Kidney (tissue), 13 donors: ENCODE measurements at regions not wholly inside any gene's neighbourhood (a gene's known extent, or its start where the extent isn't known, plus 50 kb on each side); places are given as distances from the start of the nearest gene placed in this dataset.

ENCODE experiments used
- DNase-seq, 5 donors: peaks; one replicate each; pipeline ENCODE4 v3.0.0-alpha.2; 2013 to 2020
- FAIRE-seq: peaks from 2 replicates; lab custom pipeline; 2012; peaks lifted over from hg19 to GRCh38; lab: Jason Lieb, UNC
- H3K27ac ChIP-seq, 2 donors: one replicate each; pipeline ENCODE4 v1.7.0; 2013; ENCODE audit warnings: low read depth in 2 of 2, low read length in 2 of 2, inconsistent platforms in 1 of 2
- H3K27me3 ChIP-seq: one replicate; pipeline ENCODE4 v1.7.1; 2013; ENCODE audit warnings: low read length, inconsistent platforms; ENCODE audit not compliant: control insufficient read depth, insufficient read depth
- H3K36me3 ChIP-seq, 3 donors: one replicate each; pipeline versions ENCODE4 v1.7.0 to v1.7.1; 2013; ENCODE audit warnings: low read length in 3 of 3, control low read depth in 1 of 3, inconsistent platforms in 1 of 3; ENCODE audit not compliant: insufficient read depth in 3 of 3, control insufficient read depth in 2 of 3
- H3K4me1 ChIP-seq, 3 donors: one replicate each; pipeline versions ENCODE4 v1.7.0 to v1.7.1; 2013; ENCODE audit warnings: low read length in 3 of 3, inconsistent platforms in 1 of 3, low read depth in 1 of 3; ENCODE audit not compliant: control insufficient read depth in 2 of 3, insufficient read depth in 2 of 3
- H3K4me3 ChIP-seq, 3 donors: one replicate each; pipeline versions ENCODE4 v1.7.0 to v1.8.1; 2013; ENCODE audit warnings: low read length in 3 of 3, control low read depth in 1 of 3, inconsistent platforms in 1 of 3
- H3K9ac ChIP-seq, 3 donors: one replicate each; pipeline versions ENCODE4 v1.7.0 to v1.7.1; 2013; ENCODE audit warnings: low read length in 3 of 3, control low read depth in 1 of 3, inconsistent platforms in 1 of 3
- H3K9me3 ChIP-seq, 3 donors: one replicate each; pipeline versions ENCODE4 v1.7.0 to v1.7.1; 2013; ENCODE audit warnings: low read length in 3 of 3, control low read depth in 1 of 3, inconsistent platforms in 1 of 3; ENCODE audit not compliant: control insufficient read depth in 2 of 3, insufficient read depth in 1 of 3
- intact Hi-C: fragments of 100-400 bp; cut with DNase I; formaldehyde crosslinking; loops from one replicate; pipeline ENCODE4 v1.11.1; 2022
- TF ChIP-seq, protein P1 (sequence below): IDR thresholded peaks from 3 replicates; pipeline ENCODE4 v1.5.1; 2012; ENCODE audit warnings: mild to moderate bottlenecking, moderate library complexity, borderline replicate concordance; ENCODE audit not compliant: insufficient read depth; ENCODE audit errors: extremely low read depth
- donor health status: control.
- donor health status: control.
- donor health status: control.
- donor health status: control.
- donor health status: control.
- donor health status: DM: yes; HTN: yes; CAD: no.
- donor health status: Normal renal cell carcinoma (clear cell type).

DNA sequence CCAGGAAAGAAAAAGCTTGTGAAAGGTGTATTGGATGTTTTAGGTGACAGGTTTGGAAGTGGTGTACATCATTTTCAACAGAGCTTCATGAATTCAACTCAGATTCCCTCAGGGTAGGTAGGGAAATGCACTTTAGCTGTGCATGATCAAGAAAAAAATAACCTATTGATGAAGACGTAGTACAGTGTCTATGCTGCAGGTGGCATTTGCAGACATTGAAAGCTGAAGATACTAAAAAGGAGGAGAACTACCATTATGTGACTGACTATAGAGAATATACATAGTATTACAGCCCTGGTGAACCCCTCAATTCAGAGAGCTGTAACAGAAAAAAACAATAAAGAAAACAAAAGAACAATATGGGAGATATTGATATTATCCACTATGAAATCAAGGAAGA, 2344.7 kb upstream of the ACO1 start:
- Histone ChIP-seq H3K9ac (no peak overlapping the region), H3K4me3 (no peak overlapping the region), H3K27ac (no peak overlapping the region), H3K36me3 (no peaks in the 10 kb centered on the region), H3K27me3 (no peaks in the 10 kb centered on the region), H3K9me3 (no peaks in the 10 kb centered on the region), H3K4me1 (no peaks in the 10 kb centered on the region)
- FAIRE-seq, result no peak
- DNase-seq, result no peak
- TF ChIP-seq, protein P1, sequence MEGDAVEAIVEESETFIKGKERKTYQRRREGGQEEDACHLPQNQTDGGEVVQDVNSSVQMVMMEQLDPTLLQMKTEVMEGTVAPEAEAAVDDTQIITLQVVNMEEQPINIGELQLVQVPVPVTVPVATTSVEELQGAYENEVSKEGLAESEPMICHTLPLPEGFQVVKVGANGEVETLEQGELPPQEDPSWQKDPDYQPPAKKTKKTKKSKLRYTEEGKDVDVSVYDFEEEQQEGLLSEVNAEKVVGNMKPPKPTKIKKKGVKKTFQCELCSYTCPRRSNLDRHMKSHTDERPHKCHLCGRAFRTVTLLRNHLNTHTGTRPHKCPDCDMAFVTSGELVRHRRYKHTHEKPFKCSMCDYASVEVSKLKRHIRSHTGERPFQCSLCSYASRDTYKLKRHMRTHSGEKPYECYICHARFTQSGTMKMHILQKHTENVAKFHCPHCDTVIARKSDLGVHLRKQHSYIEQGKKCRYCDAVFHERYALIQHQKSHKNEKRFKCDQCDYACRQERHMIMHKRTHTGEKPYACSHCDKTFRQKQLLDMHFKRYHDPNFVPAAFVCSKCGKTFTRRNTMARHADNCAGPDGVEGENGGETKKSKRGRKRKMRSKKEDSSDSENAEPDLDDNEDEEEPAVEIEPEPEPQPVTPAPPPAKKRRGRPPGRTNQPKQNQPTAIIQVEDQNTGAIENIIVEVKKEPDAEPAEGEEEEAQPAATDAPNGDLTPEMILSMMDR, result no peak
- intact Hi-C loops, result no loop called here

DNA sequence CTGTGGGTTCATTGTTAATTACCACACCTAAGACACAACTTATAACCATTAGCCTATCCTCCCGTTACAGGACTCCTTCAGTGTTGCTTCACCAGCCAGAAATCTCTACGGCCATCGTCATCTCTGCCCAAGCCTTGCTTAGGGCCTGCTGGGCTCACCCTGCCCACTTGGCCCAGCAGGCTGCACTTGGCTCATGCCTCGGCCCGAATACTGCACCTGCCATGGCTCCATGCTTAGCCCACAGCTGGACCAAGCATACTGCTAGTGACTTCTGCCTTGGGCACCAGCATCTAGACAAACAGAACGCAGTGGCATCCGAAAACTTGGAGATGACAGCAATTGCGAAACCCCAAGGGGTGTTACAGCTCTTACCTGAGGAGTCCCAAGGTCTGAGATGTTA, 2336.0 kb upstream of the ACO1 start:
- DNase-seq, result no peak
- H3K4me3 ChIP-seq, result no peak overlapping the region
- intact Hi-C loops, result no loop called here
- no peak overlapping the region for H3K9ac ChIP-seq
- no peaks in the 10 kb centered on the region for H3K4me1 ChIP-seq
- TF ChIP-seq, protein P1, result no peak
- no peaks in the 10 kb centered on the region for H3K9me3 ChIP-seq
- H3K27me3 ChIP-seq, result no peaks in the 10 kb centered on the region
- FAIRE-seq, result no peak
- H3K36me3 ChIP-seq, result no peaks in the 10 kb centered on the region
- no peak overlapping the region for H3K27ac ChIP-seq

DNA sequence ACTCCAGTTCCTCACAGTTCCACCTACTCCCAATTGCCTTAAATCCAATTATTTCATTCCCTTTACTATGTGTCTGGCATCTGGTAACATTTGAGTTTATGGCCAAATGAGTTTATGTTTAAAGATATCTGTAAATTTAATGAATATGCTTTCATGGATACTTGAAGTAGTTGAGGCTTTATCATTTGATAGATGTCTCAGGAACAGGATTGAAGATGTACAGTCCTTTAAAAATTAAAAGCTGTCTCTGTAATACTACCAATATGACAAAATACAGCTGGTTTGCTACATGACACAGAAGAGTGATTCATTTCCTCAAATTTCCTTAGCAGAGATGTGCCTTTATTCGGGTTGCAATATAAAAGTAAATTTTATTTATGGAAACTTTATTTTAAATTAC, 2326.0 kb upstream of the ACO1 start:
- TF ChIP-seq, protein P1, result no peak
- no peak for DNase-seq
- Histone ChIP-seq H3K9me3 (no peaks in the 10 kb centered on the region), H3K4me3 (no peak overlapping the region), H3K27ac (no peak overlapping the region), H3K9ac (no peak overlapping the region), H3K27me3 (no peaks in the 10 kb centered on the region), H3K36me3 (no peaks in the 10 kb centered on the region), H3K4me1 (no peaks in the 10 kb centered on the region)
- intact Hi-C loops, result no loop called here
- FAIRE-seq, result no peak

DNA sequence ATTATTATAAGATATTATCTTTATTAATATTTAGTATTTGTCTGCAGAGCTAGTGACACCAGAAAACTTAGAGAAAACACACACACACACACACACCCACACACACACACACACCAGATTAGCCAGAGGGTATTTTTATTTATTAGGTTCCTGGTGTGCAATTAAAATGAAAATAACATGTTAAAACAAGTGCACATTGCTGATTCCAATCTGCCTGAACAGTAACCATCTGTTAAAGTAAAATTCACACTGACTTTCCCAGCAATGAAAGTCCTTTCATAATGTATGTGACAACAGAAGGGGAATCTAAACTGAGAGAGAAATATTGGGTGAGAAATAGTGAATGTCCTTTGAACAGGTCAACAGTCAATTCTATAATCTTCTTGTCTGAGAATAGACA, 2323.5 kb upstream of the ACO1 start:
- no peak overlapping the region for H3K9ac ChIP-seq
- H3K27ac ChIP-seq, result no peak overlapping the region
- TF ChIP-seq, protein P1, result no peak
- H3K9me3 ChIP-seq, result no peaks in the 10 kb centered on the region
- H3K36me3 ChIP-seq, result no peaks in the 10 kb centered on the region
- H3K4me1 ChIP-seq, result no peaks in the 10 kb centered on the region
- H3K4me3 ChIP-seq, result no peak overlapping the region
- DNase-seq (peak in 1 of 5 donors; percentile 2), FAIRE-seq (no peak)
- H3K27me3 ChIP-seq, result no peaks in the 10 kb centered on the region
- intact Hi-C loops, result no loop called here
